Thyroid gland (tissue), 4 donors: ENCODE measurements at regions not wholly inside any gene's neighbourhood (a gene's known extent, or its start where the extent isn't known, plus 50 kb on each side); places are given as distances from the start of the nearest gene placed in this dataset.

Experiments
- DNase-seq, 2 donors: peaks; one replicate each; pipeline ENCODE4 v3.0.0-alpha.2; 2019
- H3K27ac ChIP-seq, 3 donors: fragments of 200-600 bp; sonication (generic); 1 replicate in 2 of 3; 2 replicates in 1 of 3; pipeline ENCODE4 v1.5.1; 2016 to 2019; ENCODE audit warnings: mild to moderate bottlenecking in 1 of 3, moderate library complexity in 1 of 3
- H3K27me3 ChIP-seq: fragments of 200-600 bp; sonication (generic); one replicate; pipeline ENCODE4 v1.5.1; 2019
- H3K36me3 ChIP-seq, 2 donors: fragments of 200-600 bp; sonication (generic); one replicate each; pipeline ENCODE4 v1.5.1; 2016 to 2019
- H3K4me1 ChIP-seq, 2 donors: fragments of 200-600 bp; sonication (generic); one replicate each; pipeline ENCODE4 v1.5.1; 2017 to 2019
- H3K4me3 ChIP-seq, 3 donors: fragments of 200-600 bp; sonication (generic); replicated peaks in 1 of 3; 1 replicate in 2 of 3; 2 replicates in 1 of 3; pipeline ENCODE4 v1.5.1; 2016; ENCODE audit warnings: mild to moderate bottlenecking in 1 of 3
- H3K9me3 ChIP-seq: fragments of 200-600 bp; sonication (generic); one replicate; pipeline ENCODE4 v1.5.1; 2017
- CTCF ChIP-seq, 6 experiments: fragments of 200-600 bp in 3 of 6; fragments of 450-650 bp in 3 of 6; sonication (generic) in 3 of 6; IDR thresholded peaks; one replicate each; pipeline ENCODE4 v1.5.1; 2016 to 2019; ENCODE audit warnings: antibody characterized with exemption in 6 of 6, mild to moderate bottlenecking in 2 of 6, inconsistent platforms in 1 of 6, moderate library complexity in 1 of 6
- POLR2A ChIP-seq, 2 donors: fragments of 450-650 bp; IDR thresholded peaks; one replicate each; pipeline ENCODE4 v1.6.1; 2017; ENCODE audit warnings: antibody characterized with exemption in 2 of 2, mild to moderate bottlenecking in 2 of 2, moderate library complexity in 1 of 2
- WGBS, 2 donors: methylation state at CpG; one replicate each; pipeline ENCODE4 v1.1.5; 2017; 5-methylcytosine and 5-hydroxymethylcytosine counted together
- intact Hi-C: fragments of 100-400 bp; cut with DNase I; formaldehyde crosslinking; loops from one replicate; pipeline ENCODE4 v1.15.1; 2023

GRCh38 chr6:169074526-169074925, 179.1 kb downstream of the THBS2 start:
- TF ChIP-seq POLR2A (IDR thresholded peaks at IDR 0.05) (no peak), CTCF (IDR thresholded peaks at IDR 0.05) (no peak)
- Histone ChIP-seq H3K4me1 (no peaks in the 10 kb centered on the region), H3K36me3 (no peaks in the 10 kb centered on the region), H3K9me3 (no peaks in the 10 kb centered on the region), H3K27ac (no peak overlapping the region), H3K27me3 (no peaks in the 10 kb centered on the region), H3K4me3 (no peak overlapping the region)
- DNase-seq = no peak
- WGBS, 2 donors = 62 to 80% methylated on average over 4 of the region's 4 CpGs
- intact Hi-C loops = no loop called here

GRCh38 chr6:169073311-169073710, 180.3 kb downstream of the THBS2 start:
- Histone ChIP-seq H3K36me3 (no peaks in the 10 kb centered on the region), H3K9me3 (no peaks in the 10 kb centered on the region), H3K27me3 (no peaks in the 10 kb centered on the region), H3K4me1 (no peaks in the 10 kb centered on the region), H3K27ac (no peak overlapping the region), H3K4me3 (no peak overlapping the region)
- 36 to 52% methylated on average over 3 of the region's 3 CpGs for WGBS, 2 donors
- no peak for DNase-seq
- TF ChIP-seq CTCF (IDR thresholded peaks at IDR 0.05) (no peak), POLR2A (IDR thresholded peaks at IDR 0.05) (no peak)
- intact Hi-C loops = no loop called here

- Histone ChIP-seq H3K36me3 (no peaks in the 10 kb centered on the region), H3K4me3 (no peak overlapping the region), H3K27ac (no peak overlapping the region), H3K4me1 (no peaks in the 10 kb centered on the region), H3K27me3 (no peaks in the 10 kb centered on the region), H3K9me3 (no peaks in the 10 kb centered on the region)
- DNase-seq = no peak
- intact Hi-C loops = no loop called here
- 86 to 92% methylated on average over 20 to 22 of the region's 23 CpGs for WGBS, 2 donors
- TF ChIP-seq POLR2A (IDR thresholded peaks at IDR 0.05) (no peak), CTCF (IDR thresholded peaks at IDR 0.05) (no peak)
These were observed 181.3 kb downstream of the THBS2 start for GRCh38 chr6:169072127-169073042.

- H3K27ac ChIP-seq = no peak overlapping the region
- WGBS, 2 donors = 89 to 90% methylated on average over 7 of the region's 7 CpGs
- H3K4me3 ChIP-seq = no peak overlapping the region
- H3K9me3 ChIP-seq = no peaks in the 10 kb centered on the region
- H3K36me3 ChIP-seq = no peaks in the 10 kb centered on the region
- TF ChIP-seq POLR2A (IDR thresholded peaks at IDR 0.05) = no peak
- no peak for TF ChIP-seq CTCF (IDR thresholded peaks at IDR 0.05)
- intact Hi-C loops = no loop called here
- DNase-seq = no peak
- no peaks in the 10 kb centered on the region for H3K27me3 ChIP-seq
- H3K4me1 ChIP-seq = no peaks in the 10 kb centered on the region
These were observed 182.3 kb downstream of the THBS2 start for GRCh38 chr6:169071394-169071793.

GRCh38 chr6:169070506-169071176, 183.0 kb downstream of the THBS2 start:
- Histone ChIP-seq H3K4me3 (no peak overlapping the region), H3K9me3 (no peaks in the 10 kb centered on the region), H3K27me3 (no peaks in the 10 kb centered on the region), H3K36me3 (no peaks in the 10 kb centered on the region), H3K4me1 (no peaks in the 10 kb centered on the region), H3K27ac (no peak overlapping the region)
- WGBS, 2 donors = 78 to 79% methylated on average over 14 of the region's 14 CpGs
- peak in 1 of 2 donors; percentile 38 for DNase-seq
- intact Hi-C loops = no loop called here
- no peak for TF ChIP-seq CTCF (IDR thresholded peaks at IDR 0.05)
